SU-DHL-6 (cell line): ENCODE measurements at regions not wholly inside any gene's neighbourhood (a gene's known extent, or its start where the extent isn't known, plus 50 kb on each side); places are given as distances from the start of the nearest gene placed in this dataset.

ENCODE experiments used
- H2AFZ ChIP-seq: fragments of 200-600 bp; sonication (generic); 2 replicates; pipeline ENCODE4 v1.6.1; 2014; ENCODE audit warnings: low read depth, mild to moderate bottlenecking, moderate library complexity, mixed read lengths, antibody characterized with exemption, low read length; ENCODE audit not compliant: severe bottlenecking
- H3F3A ChIP-seq: fragments of 200-600 bp; shearing (Covaris generic); 2 replicates; pipeline ENCODE4 v1.6.0; 2016; ENCODE audit warnings: antibody characterized with exemption, mild to moderate bottlenecking; ENCODE audit not compliant: insufficient read depth
- H3K27ac ChIP-seq: fragments of 200-600 bp; sonication (generic); 2 replicates; pipeline ENCODE4 v1.5.1; 2016; ENCODE audit warnings: low read depth, mild to moderate bottlenecking, low read length, moderate library complexity, mixed read lengths
- H3K27me3 ChIP-seq: fragments of 200-600 bp; sonication (generic), shearing (Covaris generic); 2 replicates; pipeline ENCODE4 v1.6.0; 2014; ENCODE audit warnings: mild to moderate bottlenecking, low read length
- H3K36me3 ChIP-seq: fragments of 200-600 bp; sonication (generic); 2 replicates; pipeline ENCODE4 v1.6.1; 2014; ENCODE audit warnings: mild to moderate bottlenecking, low read length, mixed read lengths
- H3K4me2 ChIP-seq: fragments of 300-600, 200-600 bp; shearing (Covaris generic), sonication (generic); 2 replicates; pipeline ENCODE4 v1.6.0; 2014; ENCODE audit warnings: low read length, low read depth, mild to moderate bottlenecking; ENCODE audit not compliant: poor library complexity, severe bottlenecking
- H3K4me3 ChIP-seq: fragments of 200-600 bp; sonication (generic); 2 replicates; pipeline ENCODE4 v1.5.1; 2014; ENCODE audit warnings: antibody characterized with exemption, low read length, mild to moderate bottlenecking, mixed read lengths; ENCODE audit not compliant: insufficient read depth, poor library complexity, severe bottlenecking
- H3K79me2 ChIP-seq: fragments of 200-600 bp; sonication (generic); 2 replicates; pipeline ENCODE4 v1.6.1; 2014; ENCODE audit warnings: mild to moderate bottlenecking, low read length, moderate library complexity; ENCODE audit not compliant: insufficient read depth
- H3K9ac ChIP-seq: fragments of 200-600 bp; sonication (generic); 2 replicates; pipeline ENCODE4 v1.7.0; 2014; ENCODE audit warnings: mild to moderate bottlenecking, low read length
- H3K9me2 ChIP-seq: fragments of 200-600 bp; sonication (generic); replicated peaks from 2 replicates; pipeline ENCODE4 v1.6.1; 2014; ENCODE audit warnings: low read length; ENCODE audit not compliant: insufficient read depth
- H3K9me3 ChIP-seq: fragments of 200-600 bp; sonication (generic); 2 replicates; pipeline ENCODE4 v1.6.1; 2014; ENCODE audit warnings: low read length, mixed read lengths; ENCODE audit not compliant: insufficient read depth
- H4K20me1 ChIP-seq: fragments of 200-600 bp; sonication (generic); 2 replicates; pipeline ENCODE4 v1.6.1; 2014; ENCODE audit warnings: low read depth, mild to moderate bottlenecking, antibody characterized with exemption, low read length, moderate library complexity, mixed read lengths
- EZH2phosphoT487 ChIP-seq: fragments of 200-600 bp; sonication (generic), shearing (Covaris generic); conservative IDR thresholded peaks from 2 replicates; pipeline ENCODE4 v1.6.1; 2018; ENCODE audit warnings: mild to moderate bottlenecking, antibody characterized with exemption, low read length, moderate library complexity, mixed read lengths
- TF ChIP-seq, protein P1 (sequence below): fragments of 200-600 bp; sonication (generic); IDR thresholded peaks from one replicate; pipeline ENCODE4 v1.5.1; 2017; ENCODE audit warnings: antibody characterized with exemption, mild to moderate bottlenecking, low read length, moderate library complexity; ENCODE audit not compliant: insufficient read depth, poor library complexity, severe bottlenecking

DNA sequence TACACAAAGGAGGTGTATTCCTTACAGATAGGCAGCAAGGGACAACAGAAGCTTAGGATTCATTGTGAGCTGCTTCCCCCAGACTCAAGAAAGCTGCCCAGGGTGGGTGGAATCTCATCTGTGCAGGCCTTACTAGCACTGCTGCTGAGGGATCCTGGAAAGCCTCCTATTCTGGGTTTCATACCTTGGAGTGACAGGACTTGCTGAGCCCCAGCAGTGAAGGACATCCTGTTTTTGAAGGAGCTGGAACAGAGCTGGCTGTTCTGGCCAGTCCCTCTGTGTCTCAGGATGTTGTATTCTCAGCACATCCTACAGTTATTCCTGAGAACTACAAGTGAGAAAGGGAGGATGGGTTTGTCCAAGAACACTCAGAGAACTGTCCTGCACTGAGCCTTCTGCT lies 486.3 kb downstream of the PTPRU start:
- Histone ChIP-seq H3K4me3 (no peak overlapping the region), H3K4me2 (no peak overlapping the region), H4K20me1 (no peaks in the 10 kb centered on the region), H3K9me2 (no peaks in the 10 kb centered on the region), H3F3A (no peaks in the 10 kb centered on the region), H3K27me3 (no peaks in the 10 kb centered on the region), H3K9me3 (no peaks in the 10 kb centered on the region), H3K36me3 (no peaks in the 10 kb centered on the region), H2AFZ (no peak overlapping the region), H3K9ac (no peak overlapping the region), H3K79me2 (no peaks in the 10 kb centered on the region), H3K27ac (no peak overlapping the region)
- TF ChIP-seq, protein P1, sequence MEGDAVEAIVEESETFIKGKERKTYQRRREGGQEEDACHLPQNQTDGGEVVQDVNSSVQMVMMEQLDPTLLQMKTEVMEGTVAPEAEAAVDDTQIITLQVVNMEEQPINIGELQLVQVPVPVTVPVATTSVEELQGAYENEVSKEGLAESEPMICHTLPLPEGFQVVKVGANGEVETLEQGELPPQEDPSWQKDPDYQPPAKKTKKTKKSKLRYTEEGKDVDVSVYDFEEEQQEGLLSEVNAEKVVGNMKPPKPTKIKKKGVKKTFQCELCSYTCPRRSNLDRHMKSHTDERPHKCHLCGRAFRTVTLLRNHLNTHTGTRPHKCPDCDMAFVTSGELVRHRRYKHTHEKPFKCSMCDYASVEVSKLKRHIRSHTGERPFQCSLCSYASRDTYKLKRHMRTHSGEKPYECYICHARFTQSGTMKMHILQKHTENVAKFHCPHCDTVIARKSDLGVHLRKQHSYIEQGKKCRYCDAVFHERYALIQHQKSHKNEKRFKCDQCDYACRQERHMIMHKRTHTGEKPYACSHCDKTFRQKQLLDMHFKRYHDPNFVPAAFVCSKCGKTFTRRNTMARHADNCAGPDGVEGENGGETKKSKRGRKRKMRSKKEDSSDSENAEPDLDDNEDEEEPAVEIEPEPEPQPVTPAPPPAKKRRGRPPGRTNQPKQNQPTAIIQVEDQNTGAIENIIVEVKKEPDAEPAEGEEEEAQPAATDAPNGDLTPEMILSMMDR: no peak
- TF ChIP-seq EZH2phosphoT487: no peak

DNA sequence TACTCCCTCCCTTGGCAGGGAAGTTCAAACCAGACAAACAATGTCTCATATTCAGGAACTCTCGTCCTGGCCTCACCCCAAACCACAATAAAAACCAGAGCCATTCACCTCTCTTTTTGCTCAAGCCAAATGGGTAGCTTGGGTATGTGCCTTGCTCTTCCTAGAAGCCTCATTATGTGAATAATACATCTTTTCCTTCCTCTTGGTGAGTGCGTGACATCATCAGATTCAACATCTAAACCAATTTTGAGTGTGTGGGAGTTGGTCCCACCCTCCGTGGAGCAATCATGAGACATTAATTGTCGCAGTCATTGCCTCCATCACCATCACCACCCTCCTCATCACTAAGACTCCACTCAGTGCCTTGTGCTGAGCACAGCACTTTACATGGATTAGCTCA lies 482.9 kb downstream of the PTPRU start:
- H3K4me3 ChIP-seq: no peak overlapping the region
- no peaks in the 10 kb centered on the region for H3K79me2 ChIP-seq
- no peak overlapping the region for H2AFZ ChIP-seq
- no peaks in the 10 kb centered on the region for H3K9me3 ChIP-seq
- no peaks in the 10 kb centered on the region for H3K27me3 ChIP-seq
- no peak overlapping the region for H3K9ac ChIP-seq
- no peaks in the 10 kb centered on the region for H3F3A ChIP-seq
- H3K36me3 ChIP-seq: no peaks in the 10 kb centered on the region
- H3K9me2 ChIP-seq: no peaks in the 10 kb centered on the region
- no peak overlapping the region for H3K27ac ChIP-seq
- TF ChIP-seq, protein P1: no peak
- TF ChIP-seq EZH2phosphoT487: no peak
- no peaks in the 10 kb centered on the region for H4K20me1 ChIP-seq
- no peak overlapping the region for H3K4me2 ChIP-seq

DNA sequence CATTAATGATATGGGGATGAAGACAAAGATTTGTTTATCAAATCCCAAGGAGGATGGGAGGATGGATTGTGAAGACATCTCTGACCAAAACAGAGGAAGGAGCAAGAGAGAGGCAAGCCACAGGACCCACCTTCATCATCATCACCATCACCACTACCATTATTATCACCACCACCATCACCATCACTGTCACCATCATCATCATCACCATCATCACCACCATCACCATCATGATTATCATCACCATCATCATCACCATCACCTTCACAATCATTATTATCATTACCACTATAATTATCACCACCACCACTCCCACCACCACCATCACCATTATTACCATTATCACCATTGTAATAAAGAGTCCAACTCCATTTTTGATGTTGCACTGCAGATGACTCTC lies 482.5 kb downstream of the PTPRU start:
- H3K9me3 ChIP-seq: no peaks in the 10 kb centered on the region
- H3K4me2 ChIP-seq: no peak overlapping the region
- no peak for TF ChIP-seq EZH2phosphoT487
- TF ChIP-seq, protein P1: no peak
- H3K4me3 ChIP-seq: no peak overlapping the region
- H3K27ac ChIP-seq: no peak overlapping the region
- no peak overlapping the region for H2AFZ ChIP-seq
- H3F3A ChIP-seq: no peaks in the 10 kb centered on the region
- no peak overlapping the region for H3K9ac ChIP-seq
- no peaks in the 10 kb centered on the region for H3K79me2 ChIP-seq
- H3K27me3 ChIP-seq: no peaks in the 10 kb centered on the region
- H4K20me1 ChIP-seq: no peaks in the 10 kb centered on the region
- no peaks in the 10 kb centered on the region for H3K9me2 ChIP-seq
- H3K36me3 ChIP-seq: no peaks in the 10 kb centered on the region
